Endothelial cell of hepatic sinusoid (primary cell): ENCODE measurements at regions not wholly inside any gene's neighbourhood (a gene's known extent, or its start where the extent isn't known, plus 50 kb on each side); places are given as distances from the start of the nearest gene placed in this dataset.

Source experiments
- in situ Hi-C: cut with HindIII; loops from 2 replicates; pipeline ENCODE4 v1.10.0; 2017; ENCODE audit warnings: low sequenced_read_pairs

GRCh38 chr6:104621396-104621795 is 238.3 kb downstream of the HACE1 start:
- in situ Hi-C loops = no loop called here

- in situ Hi-C loops = no loop called here
Measured at GRCh38 chr6:104617591-104617990, 242.1 kb downstream of the HACE1 start.

DNA sequence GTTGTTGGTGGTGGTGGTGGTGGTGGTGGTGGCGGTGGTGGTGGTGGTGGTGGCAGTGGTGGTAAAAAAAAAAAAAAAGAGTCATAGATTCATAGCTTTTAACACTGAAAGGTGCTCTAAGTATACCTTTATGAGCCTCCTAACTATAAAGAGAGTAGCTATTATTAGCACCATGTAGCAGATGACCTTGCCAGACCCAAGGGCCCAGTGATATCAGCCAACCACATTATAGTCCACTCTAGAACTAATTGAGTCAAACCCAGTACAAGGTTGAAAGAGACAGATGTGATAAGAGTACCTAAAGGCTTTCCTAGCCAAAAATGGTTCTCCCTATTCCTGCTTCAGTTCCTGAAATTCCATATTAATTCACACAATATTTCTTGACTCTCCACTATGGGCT is 245.3 kb downstream of the HACE1 start:
- in situ Hi-C loops = no loop called here

- in situ Hi-C loops = no loop called here
Measured at GRCh38 chr6:104613416-104614001, 246.2 kb downstream of the HACE1 start.

DNA sequence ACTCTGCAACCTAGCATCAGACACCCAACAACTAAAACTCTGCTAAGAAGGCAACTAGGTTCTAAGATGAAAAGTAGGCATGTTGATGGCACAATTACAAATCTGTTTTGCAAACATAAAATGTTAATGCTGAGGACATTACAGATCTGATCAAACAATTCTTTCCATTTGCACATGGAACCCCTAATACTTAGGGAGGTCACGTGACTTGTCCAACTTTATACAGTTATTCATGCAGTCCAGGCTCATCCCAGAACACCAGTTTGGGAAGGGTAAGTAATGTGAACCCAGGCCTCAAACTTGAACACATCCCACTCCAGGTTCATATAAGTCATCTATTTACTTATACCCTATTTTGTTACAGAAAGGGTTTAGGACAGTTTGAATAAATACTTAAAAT is 247.2 kb downstream of the HACE1 start:
- in situ Hi-C loops = no loop called here

- in situ Hi-C loops = no loop called here
Measured at GRCh38 chr6:104608101-104608500, 251.6 kb downstream of the HACE1 start.

- in situ Hi-C loops = no loop called here
Measured at GRCh38 chr6:104607501-104607900, 252.2 kb downstream of the HACE1 start.

DNA sequence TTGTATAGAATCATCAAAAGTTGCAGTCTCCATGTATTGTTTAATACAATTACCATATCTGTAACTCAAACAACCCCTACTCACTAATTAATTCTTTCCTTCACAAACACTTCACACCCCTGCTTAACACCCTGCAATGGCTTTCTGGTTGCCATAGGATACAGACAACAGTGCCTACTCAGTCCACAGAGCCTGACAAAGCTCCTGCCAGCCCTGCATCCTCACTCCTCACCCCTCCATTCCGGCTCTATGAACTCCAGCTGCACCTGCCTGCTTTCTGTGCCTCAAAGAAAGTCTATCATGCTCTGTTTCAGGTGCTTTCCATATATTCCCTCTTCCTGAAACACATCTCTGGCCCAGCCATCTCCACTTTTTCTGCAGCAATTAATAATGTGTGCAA is 253.4 kb downstream of the HACE1 start:
- in situ Hi-C loops = no loop called here

GRCh38 chr6:104604685-104605084 is 255.0 kb downstream of the HACE1 start:
- in situ Hi-C loops = no loop called here

- in situ Hi-C loops = no loop called here
Measured at GRCh38 chr6:104603108-104603745, 256.5 kb downstream of the HACE1 start.

- in situ Hi-C loops = no loop called here
Measured at GRCh38 chr6:104601721-104602120, 258.0 kb downstream of the HACE1 start.

DNA sequence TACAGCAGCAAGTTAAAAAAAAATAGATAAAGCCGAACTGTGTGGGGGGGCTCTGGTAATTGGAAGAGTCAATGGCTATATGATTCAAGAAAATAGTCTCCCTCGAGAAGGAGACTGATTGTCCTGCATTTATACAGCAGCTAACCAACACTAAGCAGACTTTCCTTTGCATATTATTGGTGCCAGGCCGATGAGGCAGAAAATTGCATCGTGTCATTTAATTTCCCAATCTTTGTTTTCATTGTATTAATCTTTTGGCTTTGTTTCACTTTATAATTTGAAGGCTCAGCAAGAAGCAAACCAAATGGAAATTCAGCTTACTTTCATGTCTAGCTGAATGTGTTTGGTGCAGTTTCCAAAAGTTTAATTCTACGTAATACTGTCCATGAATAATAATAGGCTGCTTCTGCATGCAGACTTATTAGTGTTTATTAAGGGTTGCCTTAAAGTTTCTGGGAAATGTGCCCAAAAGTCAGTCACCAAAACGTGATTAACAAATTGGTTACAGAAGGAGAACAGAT is 258.5 kb downstream of the HACE1 start:
- in situ Hi-C loops = no loop called here

DNA sequence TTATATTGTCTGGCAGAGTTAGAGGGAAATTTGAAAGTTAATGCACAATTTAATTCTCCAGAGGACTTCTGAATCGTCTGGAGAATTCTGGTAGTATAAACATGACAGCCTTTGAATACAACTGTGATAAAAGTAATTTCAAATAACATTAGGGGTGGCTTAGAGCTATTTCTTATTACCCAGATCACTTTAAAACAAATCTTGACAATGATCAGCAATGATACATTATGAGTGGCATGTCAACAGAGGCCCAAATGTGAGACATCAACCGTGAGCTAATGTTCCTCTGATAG is 259.1 kb downstream of the HACE1 start:
- in situ Hi-C loops = no loop called here

DNA sequence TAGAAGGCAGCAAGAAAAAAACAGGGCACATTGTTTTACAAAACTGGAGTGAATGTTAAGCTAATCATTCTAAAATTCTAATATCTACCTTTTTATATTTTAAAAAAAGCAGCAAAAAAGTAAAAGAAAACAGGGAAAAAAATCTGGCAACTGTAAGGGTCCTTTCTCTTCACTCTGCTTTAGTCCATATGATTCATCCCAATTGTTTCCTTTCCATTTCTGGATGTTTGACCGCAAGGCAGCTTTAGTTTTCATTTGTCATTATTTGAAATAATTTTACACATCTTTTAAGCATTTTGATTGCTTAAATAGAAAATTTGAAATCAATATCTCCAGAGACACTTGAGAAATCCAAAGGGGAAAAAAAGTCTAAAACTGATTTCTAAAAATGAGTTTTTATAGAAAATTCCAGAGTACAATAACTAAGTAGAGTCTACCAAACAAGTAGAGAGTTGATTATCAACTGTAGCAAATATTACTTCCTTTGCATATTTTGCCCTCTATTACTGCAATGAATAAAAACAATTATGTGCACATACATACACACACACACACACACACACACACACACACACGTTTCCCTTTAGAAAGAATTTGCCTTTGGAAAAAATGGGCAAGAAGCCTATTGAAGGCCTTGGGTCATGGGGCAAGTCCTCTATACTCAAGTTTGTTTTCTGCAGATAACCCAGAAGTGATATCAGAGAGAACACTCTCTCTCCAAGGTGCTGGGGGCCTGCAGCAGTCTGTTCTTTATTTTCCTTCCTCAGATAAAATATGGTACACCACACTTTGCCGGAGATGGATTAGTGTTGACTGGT is 259.7 kb downstream of the HACE1 start:
- in situ Hi-C loops = no loop called here

- in situ Hi-C loops = no loop called here
Measured at GRCh38 chr6:104597541-104598050, 262.1 kb downstream of the HACE1 start.

- in situ Hi-C loops = no loop called here
Measured at GRCh38 chr6:104596091-104596490, 263.6 kb downstream of the HACE1 start.

GRCh38 chr6:104595311-104595820 is 264.4 kb downstream of the HACE1 start:
- in situ Hi-C loops = no loop called here

DNA sequence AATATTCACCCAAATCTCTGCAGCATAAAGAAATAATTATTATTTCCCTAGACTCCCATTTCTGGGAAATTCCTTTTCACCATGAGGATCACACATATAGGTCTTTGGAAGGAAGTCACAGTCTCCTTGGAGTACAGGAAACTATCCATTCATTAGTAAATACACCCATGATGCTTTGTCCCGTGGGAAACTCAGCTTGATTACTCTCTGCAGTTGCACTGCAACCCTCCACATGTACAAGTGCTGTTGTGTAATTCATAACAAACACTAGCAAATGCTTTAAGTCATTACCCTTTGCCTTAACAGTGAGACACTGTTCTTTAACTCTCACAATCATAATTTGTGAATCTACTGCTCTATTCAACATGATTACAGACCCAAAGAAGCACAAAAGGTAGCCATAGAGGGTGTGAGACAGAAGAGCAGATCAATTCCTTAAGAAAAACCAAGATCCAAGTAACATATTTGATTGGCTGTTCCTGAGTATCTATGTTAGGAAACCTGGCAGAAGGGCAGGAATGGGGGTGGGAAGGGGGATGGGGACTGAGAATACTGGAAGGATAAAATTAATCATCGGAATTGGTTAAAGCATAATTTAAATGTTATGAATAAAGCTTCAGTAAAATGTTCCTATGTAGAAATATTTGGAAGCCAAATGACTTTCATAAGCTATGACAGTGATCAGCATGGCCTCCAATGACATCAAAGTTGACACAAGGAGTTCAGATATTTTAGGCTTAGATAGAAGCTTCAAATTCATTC is 268.0 kb downstream of the HACE1 start:
- in situ Hi-C loops = no loop called here

GRCh38 chr6:104589940-104590339 is 269.8 kb downstream of the HACE1 start:
- in situ Hi-C loops = no loop called here

DNA sequence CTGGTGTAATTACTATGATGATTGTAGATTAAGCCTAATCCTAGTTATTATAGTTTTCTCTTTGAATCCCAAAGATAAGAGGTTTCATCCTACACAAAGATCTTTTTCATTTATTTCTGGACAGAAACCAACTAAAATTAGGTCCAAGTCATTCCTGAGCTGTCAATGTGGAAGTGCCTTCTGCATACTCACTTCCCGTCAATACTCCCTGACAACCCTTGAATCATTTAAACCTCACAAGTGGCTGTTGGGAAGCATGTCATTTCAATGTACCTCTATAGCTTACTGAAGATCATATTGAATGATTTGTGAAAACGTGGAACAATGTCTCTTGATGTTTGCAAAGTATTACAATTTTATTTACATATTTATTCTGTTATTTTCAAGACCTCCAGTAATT is 274.1 kb downstream of the HACE1 start:
- in situ Hi-C loops = no loop called here

DNA sequence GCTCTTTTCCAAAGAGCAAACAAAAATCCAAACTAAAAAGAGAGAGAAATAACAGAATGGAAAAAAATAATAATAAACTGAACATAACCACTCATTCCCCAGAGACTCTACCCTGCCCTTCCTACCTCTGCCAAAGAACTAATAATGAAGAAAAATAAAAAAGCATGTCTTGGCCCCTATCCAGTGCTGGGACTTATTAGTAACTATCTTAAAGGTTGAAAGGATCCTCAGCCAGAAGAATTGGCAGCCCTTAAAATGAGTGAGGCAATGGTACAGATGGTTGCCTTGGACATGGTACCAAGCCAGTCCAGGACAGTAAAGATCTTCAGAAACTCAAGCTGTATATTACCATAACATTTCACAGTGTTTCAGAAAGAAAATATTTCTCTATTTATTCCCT is 279.3 kb downstream of the HACE1 start:
- in situ Hi-C loops = no loop called here
